HL-60 (cell line): ENCODE measurements at regions not wholly inside any gene's neighbourhood (a gene's known extent, or its start where the extent isn't known, plus 50 kb on each side); places are given as distances from the start of the nearest gene placed in this dataset.

ENCODE experiments used
- POLR2AphosphoS5 ChIP-seq: IDR thresholded peaks from 2 replicates; pipeline ENCODE4 v1.6.1; 2012; ENCODE audit warnings: low read depth
- TF ChIP-seq, protein P1 (sequence below): IDR thresholded peaks from one replicate; pipeline ENCODE4 v1.5.1; 2011; ENCODE audit warnings: low read length, control low read depth, inconsistent platforms; ENCODE audit not compliant: insufficient read depth

- TF ChIP-seq, protein P1, sequence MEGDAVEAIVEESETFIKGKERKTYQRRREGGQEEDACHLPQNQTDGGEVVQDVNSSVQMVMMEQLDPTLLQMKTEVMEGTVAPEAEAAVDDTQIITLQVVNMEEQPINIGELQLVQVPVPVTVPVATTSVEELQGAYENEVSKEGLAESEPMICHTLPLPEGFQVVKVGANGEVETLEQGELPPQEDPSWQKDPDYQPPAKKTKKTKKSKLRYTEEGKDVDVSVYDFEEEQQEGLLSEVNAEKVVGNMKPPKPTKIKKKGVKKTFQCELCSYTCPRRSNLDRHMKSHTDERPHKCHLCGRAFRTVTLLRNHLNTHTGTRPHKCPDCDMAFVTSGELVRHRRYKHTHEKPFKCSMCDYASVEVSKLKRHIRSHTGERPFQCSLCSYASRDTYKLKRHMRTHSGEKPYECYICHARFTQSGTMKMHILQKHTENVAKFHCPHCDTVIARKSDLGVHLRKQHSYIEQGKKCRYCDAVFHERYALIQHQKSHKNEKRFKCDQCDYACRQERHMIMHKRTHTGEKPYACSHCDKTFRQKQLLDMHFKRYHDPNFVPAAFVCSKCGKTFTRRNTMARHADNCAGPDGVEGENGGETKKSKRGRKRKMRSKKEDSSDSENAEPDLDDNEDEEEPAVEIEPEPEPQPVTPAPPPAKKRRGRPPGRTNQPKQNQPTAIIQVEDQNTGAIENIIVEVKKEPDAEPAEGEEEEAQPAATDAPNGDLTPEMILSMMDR = no peak
- no peak for TF ChIP-seq POLR2AphosphoS5
Measured at GRCh38 chr3:99324636-99325203, 313.7 kb upstream of the COL8A1 start.
